DOHH2 (cell line): ENCODE measurements at regions not wholly inside any gene's neighbourhood (a gene's known extent, or its start where the extent isn't known, plus 50 kb on each side); places are given as distances from the start of the nearest gene placed in this dataset.

ENCODE experiments used
- CTCF ChIP-seq: fragments of 200-600 bp; sonication (generic); IDR thresholded peaks from one replicate; pipeline ENCODE4 v1.5.1; 2014; ENCODE audit warnings: antibody characterized with exemption, mild to moderate bottlenecking, low read depth, low read length; ENCODE audit not compliant: poor library complexity, severe bottlenecking
- EZH2phosphoT487 ChIP-seq: fragments of 200-600 bp; sonication (generic); IDR thresholded peaks from 2 replicates; pipeline ENCODE4 v1.6.1; 2017; ENCODE audit warnings: borderline replicate concordance, mild to moderate bottlenecking, antibody characterized with exemption, low read length, moderate library complexity, mixed read lengths

GRCh38 chr5:124262991-124263571, 483.4 kb downstream of the ZNF608 start:
- TF ChIP-seq CTCF = no peak
- TF ChIP-seq EZH2phosphoT487 = no peak
